ENCODE measurements at regions not wholly inside any gene's neighbourhood (a gene's known extent, or its start where the extent isn't known, plus 50 kb on each side); places are given as distances from the start of the nearest gene placed in this dataset.

DNA sequence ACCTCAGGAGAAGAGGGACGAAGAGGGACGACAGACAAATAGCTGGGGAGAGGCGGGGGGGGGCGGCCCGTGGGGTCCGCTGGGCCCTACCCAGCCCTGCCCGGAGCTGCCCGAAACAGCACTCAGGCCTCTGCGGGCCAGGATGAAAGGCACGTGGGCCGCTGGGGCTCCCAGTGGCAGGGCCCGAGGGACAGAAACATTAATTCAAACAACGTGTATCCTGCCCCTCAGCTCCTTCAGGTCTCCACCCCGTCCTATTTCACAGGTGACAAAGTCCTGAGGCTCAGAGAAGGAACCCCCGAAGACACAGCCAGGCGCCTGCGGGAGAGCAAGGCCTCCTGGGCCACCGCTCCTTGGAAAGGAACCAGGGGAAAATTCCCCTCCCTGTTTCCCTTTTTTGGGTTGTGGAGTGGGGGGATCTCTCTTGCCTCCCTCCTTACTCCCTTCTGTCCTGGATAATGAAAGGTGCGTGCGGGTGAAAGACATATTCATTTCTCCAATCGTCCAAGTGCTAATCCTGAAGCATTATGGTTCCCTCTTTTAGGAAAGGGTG lies 93.3 kb downstream of the RNASET2 start:
- Histone ChIP-seq H3K9me3 (ENCODE audit: low read depth) (no peaks in the 10 kb centered on the region), H3F3A (ENCODE audit: low read depth) (peaks cover 13% of the 10 kb centered on the region), H3K36me3 (no peaks in the 10 kb centered on the region), H3K79me2 (ENCODE audit: low read depth) (no peaks in the 10 kb centered on the region), H3K4me1 (peaks cover 9% of the 10 kb centered on the region), H3K27me3 (peaks cover 35% of the 10 kb centered on the region), H3K4me2 (peak overlapping the region; percentile 96), H3K4me3 (peak overlapping the region; percentile 70), H4K20me1 (ENCODE audit: low read depth) (no peaks in the 10 kb centered on the region), H2AFZ (replicated peaks) (peak overlapping the region; percentile 98), H3K27ac (no peak overlapping the region), H3K9ac (no peak overlapping the region)
- Mint-ChIP-seq H3K27ac (no peak overlapping the region), H3K36me3 (peaks cover 4% of the 10 kb centered on the region), H3K27me3 (ENCODE audit: insufficient read depth, low read depth) (no peaks in the 10 kb centered on the region), H3K9me3 (no peaks in the 10 kb centered on the region), H3K4me1 (peaks cover 20% of the 10 kb centered on the region), H3K4me3 (peak overlapping the region; percentile 95)
- no peak for TF ChIP-seq EZH2 (IDR thresholded peaks at IDR 0.05)
- TF ChIP-seq, protein P1, sequence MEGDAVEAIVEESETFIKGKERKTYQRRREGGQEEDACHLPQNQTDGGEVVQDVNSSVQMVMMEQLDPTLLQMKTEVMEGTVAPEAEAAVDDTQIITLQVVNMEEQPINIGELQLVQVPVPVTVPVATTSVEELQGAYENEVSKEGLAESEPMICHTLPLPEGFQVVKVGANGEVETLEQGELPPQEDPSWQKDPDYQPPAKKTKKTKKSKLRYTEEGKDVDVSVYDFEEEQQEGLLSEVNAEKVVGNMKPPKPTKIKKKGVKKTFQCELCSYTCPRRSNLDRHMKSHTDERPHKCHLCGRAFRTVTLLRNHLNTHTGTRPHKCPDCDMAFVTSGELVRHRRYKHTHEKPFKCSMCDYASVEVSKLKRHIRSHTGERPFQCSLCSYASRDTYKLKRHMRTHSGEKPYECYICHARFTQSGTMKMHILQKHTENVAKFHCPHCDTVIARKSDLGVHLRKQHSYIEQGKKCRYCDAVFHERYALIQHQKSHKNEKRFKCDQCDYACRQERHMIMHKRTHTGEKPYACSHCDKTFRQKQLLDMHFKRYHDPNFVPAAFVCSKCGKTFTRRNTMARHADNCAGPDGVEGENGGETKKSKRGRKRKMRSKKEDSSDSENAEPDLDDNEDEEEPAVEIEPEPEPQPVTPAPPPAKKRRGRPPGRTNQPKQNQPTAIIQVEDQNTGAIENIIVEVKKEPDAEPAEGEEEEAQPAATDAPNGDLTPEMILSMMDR (IDR thresholded peaks at IDR 0.05), result no peak
- no peak for TF ChIP-seq EZH2phosphoT487 (IDR thresholded peaks at IDR 0.05)
- DNase-seq (ENCODE audit: low spot score), result no peak

DNA sequence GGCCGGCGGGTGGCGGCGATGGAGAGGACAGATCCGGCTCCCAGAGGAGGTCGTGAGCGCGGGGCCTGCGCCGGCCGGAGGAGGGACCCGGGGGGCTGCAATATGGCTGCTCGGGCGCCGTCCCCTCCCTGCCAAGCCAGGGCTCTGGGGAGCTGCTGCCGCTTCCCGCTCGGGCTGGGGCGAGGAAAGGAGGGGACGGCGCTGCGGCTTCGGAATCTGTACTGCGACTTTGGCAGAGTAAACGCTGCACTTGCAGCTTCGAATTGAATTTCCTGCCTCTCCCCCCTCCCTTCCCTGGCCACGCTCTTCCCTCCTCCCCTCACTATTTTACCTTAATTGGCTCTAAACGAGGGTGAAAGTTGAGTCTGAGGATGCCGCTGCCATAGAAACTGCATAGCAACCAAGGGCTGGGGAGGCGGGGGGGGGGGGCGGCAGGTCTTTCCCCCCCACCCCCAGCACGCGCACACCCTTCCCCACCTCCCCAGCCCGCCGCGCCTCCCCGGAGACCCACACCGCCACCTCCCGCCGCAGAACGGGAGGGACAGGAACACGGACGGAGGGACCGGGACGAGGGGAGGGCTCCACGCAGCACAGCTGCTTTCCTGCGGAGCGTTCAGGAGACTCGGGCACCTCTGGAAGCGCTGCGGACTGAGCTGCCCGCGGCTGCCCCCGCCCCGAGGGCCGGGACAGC lies 93.9 kb downstream of the RNASET2 start:
- no peaks in the 10 kb centered on the region for H3K36me3 ChIP-seq
- no peaks in the 10 kb centered on the region for H3K9me3 ChIP-seq (ENCODE audit: low read depth)
- Mint-ChIP-seq H3K4me1 (peaks cover 20% of the 10 kb centered on the region), H3K9me3 (no peaks in the 10 kb centered on the region), H3K27me3 (ENCODE audit: insufficient read depth, low read depth) (no peaks in the 10 kb centered on the region), H3K4me3 (peak overlapping the region; percentile 95), H3K36me3 (peaks cover 10% of the 10 kb centered on the region), H3K27ac (peak overlapping the region; percentile 92)
- peak overlapping the region; percentile 96 for H3K4me2 ChIP-seq
- H3K27ac ChIP-seq, result no peak overlapping the region
- peaks cover 35% of the 10 kb centered on the region for H3K27me3 ChIP-seq
- H3K79me2 ChIP-seq (ENCODE audit: low read depth), result no peaks in the 10 kb centered on the region
- no peaks in the 10 kb centered on the region for H4K20me1 ChIP-seq (ENCODE audit: low read depth)
- H3K4me3 ChIP-seq, result peak overlapping the region; percentile 70
- no peak for TF ChIP-seq EZH2phosphoT487 (IDR thresholded peaks at IDR 0.05)
- TF ChIP-seq, protein P1 (IDR thresholded peaks at IDR 0.05), result peak; percentile 28
- DNase-seq (ENCODE audit: low spot score), result peak; percentile 76
- H3K9ac ChIP-seq, result peak overlapping the region; percentile 18
- peak overlapping the region; percentile 98 for H2AFZ ChIP-seq (replicated peaks)
- H3K4me1 ChIP-seq, result peaks cover 9% of the 10 kb centered on the region
- peaks cover 13% of the 10 kb centered on the region for H3F3A ChIP-seq (ENCODE audit: low read depth)

DNA sequence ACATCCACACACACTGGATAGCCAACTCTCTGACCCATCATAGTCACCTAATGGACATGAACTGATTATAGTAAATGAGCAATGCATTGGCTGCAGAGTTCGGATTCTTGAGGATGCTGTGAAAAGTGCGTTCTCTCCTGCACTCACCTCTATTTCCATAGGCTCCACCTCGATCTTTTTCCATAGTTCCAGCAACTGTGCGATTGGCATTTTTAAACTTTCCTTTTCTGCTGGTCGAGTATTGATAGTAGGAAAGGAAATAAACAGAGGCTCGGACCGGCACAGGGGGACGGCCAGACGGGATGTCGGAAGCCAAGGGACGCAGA lies 94.4 kb downstream of the RNASET2 start:
- H3K36me3 Mint-ChIP-seq, result peaks cover 13% of the 10 kb centered on the region
- H3K27me3 Mint-ChIP-seq (ENCODE audit: insufficient read depth, low read depth), result no peaks in the 10 kb centered on the region
- H3K4me1 Mint-ChIP-seq, result peaks cover 20% of the 10 kb centered on the region
- no peaks in the 10 kb centered on the region for H3K9me3 ChIP-seq (ENCODE audit: low read depth)
- H3K4me1 ChIP-seq, result peaks cover 9% of the 10 kb centered on the region
- H3F3A ChIP-seq (ENCODE audit: low read depth), result peaks cover 13% of the 10 kb centered on the region
- H3K27ac Mint-ChIP-seq, result peak overlapping the region; percentile 92
- no peaks in the 10 kb centered on the region for H4K20me1 ChIP-seq (ENCODE audit: low read depth)
- peaks cover 35% of the 10 kb centered on the region for H3K27me3 ChIP-seq
- no peaks in the 10 kb centered on the region for H3K36me3 ChIP-seq
- no peak overlapping the region for H3K27ac ChIP-seq
- TF ChIP-seq EZH2phosphoT487 (IDR thresholded peaks at IDR 0.05) (no peak), EZH2 (IDR thresholded peaks at IDR 0.05) (no peak)
- TF ChIP-seq, protein P1 (IDR thresholded peaks at IDR 0.05), result no peak
- H3K9me3 Mint-ChIP-seq, result no peaks in the 10 kb centered on the region
- peak overlapping the region; percentile 70 for H3K4me3 ChIP-seq
- no peak for DNase-seq (ENCODE audit: low spot score)
- peak overlapping the region; percentile 18 for H3K9ac ChIP-seq
- no peaks in the 10 kb centered on the region for H3K79me2 ChIP-seq (ENCODE audit: low read depth)
- H2AFZ ChIP-seq (replicated peaks), result peak overlapping the region; percentile 98
- H3K4me2 ChIP-seq, result peak overlapping the region; percentile 96
- H3K4me3 Mint-ChIP-seq, result peak overlapping the region; percentile 95

Measured in neural progenitor cell (in vitro differentiated cells).